Right ventricle myocardium inferior (tissue), 1 donor: ENCODE measurements at regions not wholly inside any gene's neighbourhood (a gene's known extent, or its start where the extent isn't known, plus 50 kb on each side); places are given as distances from the start of the nearest gene placed in this dataset.

Experiments used
- ATAC-seq: fragments of 200-7000 bp; cut with Tn5 transposase; one replicate; pipeline ENCODE4 v1.9.1; 2020; ENCODE audit warnings: mild to moderate bottlenecking, moderate library complexity
- DNase-seq: peaks from one replicate; pipeline ENCODE4 v3.0.0; 2021; ENCODE audit errors: missing footprints
- intact Hi-C: fragments of 100-400 bp; cut with DNase I; formaldehyde crosslinking; loops from one replicate; pipeline ENCODE4 v1.11.0; 2022
- donor health status: DM: no; HTN: yes; CAD: no; lungs with severe emphysema.

GRCh38 chr11:71358963-71359567 lies 89.1 kb downstream of the DHCR7 start:
- DNase-seq (no peak), ATAC-seq (no peak)
- intact Hi-C loops = no loop called here

- ATAC-seq (no peak), DNase-seq (no peak)
- intact Hi-C loops = no loop called here
Observed at GRCh38 chr11:71358122-71358728, 90.0 kb downstream of the DHCR7 start.

- ATAC-seq (no peak), DNase-seq (no peak)
- intact Hi-C loops = no loop called here
Observed at GRCh38 chr11:71357414-71357813, 90.8 kb downstream of the DHCR7 start.

- DNase-seq = no peak
- intact Hi-C loops = no loop called here
- ATAC-seq = no peak
Observed at GRCh38 chr11:71356904-71357303, 91.3 kb downstream of the DHCR7 start.

- DNase-seq (no peak), ATAC-seq (no peak)
- intact Hi-C loops = no loop called here
Observed at GRCh38 chr11:71356280-71356876, 91.8 kb downstream of the DHCR7 start.

- DNase-seq = no peak
- ATAC-seq = no peak
- intact Hi-C loops = no loop called here
Observed at GRCh38 chr11:71355281-71355680, 92.9 kb downstream of the DHCR7 start.

- ATAC-seq (no peak), DNase-seq (no peak)
- intact Hi-C loops = no loop called here
Observed at GRCh38 chr11:71354394-71355105, 93.6 kb downstream of the DHCR7 start.

- intact Hi-C loops = no loop called here
- ATAC-seq = no peak
- DNase-seq = no peak
Observed at GRCh38 chr11:71352748-71353147, 95.4 kb downstream of the DHCR7 start.

- intact Hi-C loops = no loop called here
- no peak for DNase-seq
- ATAC-seq = no peak
Observed at GRCh38 chr11:71352226-71352625, 96.0 kb downstream of the DHCR7 start.

- intact Hi-C loops = no loop called here
- no peak for DNase-seq
- no peak for ATAC-seq
Observed at GRCh38 chr11:71349627-71350026, 97.2 kb upstream of the SHANK2 start.

- intact Hi-C loops = loop anchor here (5.0 kb wide), 1 partner anchor 527 kb away; no protein-coding TSS in a partner anchor
- no peak for ATAC-seq
- no peak for DNase-seq
Observed at GRCh38 chr11:71343828-71344400, 91.5 kb upstream of the SHANK2 start.

- intact Hi-C loops = loop anchor here (5.0 kb wide), 1 partner anchor 526 kb away; no protein-coding TSS in a partner anchor
- no peak for DNase-seq
- no peak for ATAC-seq
Observed at GRCh38 chr11:71342951-71343827, 90.8 kb upstream of the SHANK2 start.

- DNase-seq = no peak
- intact Hi-C loops = loop anchor here (5.0 kb wide), 1 partner anchor 525 kb away; no protein-coding TSS in a partner anchor
- no peak for ATAC-seq
Observed at GRCh38 chr11:71342116-71342515, 89.7 kb upstream of the SHANK2 start.

- intact Hi-C loops = loop anchor here (5.0 kb wide), 1 partner anchor 524 kb away; no protein-coding TSS in a partner anchor
- ATAC-seq (no peak), DNase-seq (no peak)
Observed at GRCh38 chr11:71341596-71341995, 89.2 kb upstream of the SHANK2 start.

- intact Hi-C loops = loop anchor here (5.0 kb wide), 1 partner anchor 524 kb away; no protein-coding TSS in a partner anchor
- DNase-seq = no peak
- no peak for ATAC-seq
Observed at GRCh38 chr11:71341173-71341572, 88.8 kb upstream of the SHANK2 start.

- no peak for ATAC-seq
- intact Hi-C loops = loop anchor here (5.0 kb wide), 1 partner anchor 523 kb away; no protein-coding TSS in a partner anchor
- DNase-seq = no peak
Observed at GRCh38 chr11:71340086-71340606, 87.8 kb upstream of the SHANK2 start.

- DNase-seq (no peak), ATAC-seq (no peak)
- intact Hi-C loops = no loop called here
Observed at GRCh38 chr11:71339396-71339881, 87.1 kb upstream of the SHANK2 start.

- intact Hi-C loops = no loop called here
- DNase-seq (no peak), ATAC-seq (no peak)
Observed at GRCh38 chr11:71338801-71339395, 86.5 kb upstream of the SHANK2 start.
